Retina (tissue), 1 donor: ENCODE measurements at regions not wholly inside any gene's neighbourhood (a gene's known extent, or its start where the extent isn't known, plus 50 kb on each side); places are given as distances from the start of the nearest gene placed in this dataset.
"Not testable (repeated sequence)": the region's sequence is repeated elsewhere in the genome, so short reads cannot be mapped to it uniquely, and the experiment has no call there.

Source experiments
- DNase-seq: peaks from one replicate; pipeline ENCODE4 v3.0.0-alpha.2; 2016

DNA sequence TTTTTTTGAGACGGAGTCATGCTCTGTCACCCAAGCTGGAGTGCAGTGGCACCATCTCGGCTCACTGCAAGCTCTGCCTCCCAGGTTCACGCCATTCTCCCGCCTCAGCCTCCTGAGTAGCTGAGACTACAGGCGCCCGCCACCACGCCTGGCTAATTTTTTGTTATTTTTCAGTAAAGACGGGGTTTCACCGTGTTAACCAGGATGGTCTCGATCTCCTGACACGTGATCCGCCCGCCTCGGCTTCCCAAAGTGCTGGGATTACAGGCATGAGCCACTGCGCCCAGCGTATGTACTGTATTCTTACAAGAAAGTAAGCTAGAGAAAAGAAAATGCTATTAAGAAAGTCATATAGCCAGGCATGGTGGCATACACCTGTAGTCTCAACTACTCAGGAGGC, 84.8 kb upstream of the CMC1 start:
- not testable (repeated sequence) for DNase-seq

GRCh38 chr3:28171962-28172361, 69.5 kb upstream of the CMC1 start:
- no peak for DNase-seq

DNA sequence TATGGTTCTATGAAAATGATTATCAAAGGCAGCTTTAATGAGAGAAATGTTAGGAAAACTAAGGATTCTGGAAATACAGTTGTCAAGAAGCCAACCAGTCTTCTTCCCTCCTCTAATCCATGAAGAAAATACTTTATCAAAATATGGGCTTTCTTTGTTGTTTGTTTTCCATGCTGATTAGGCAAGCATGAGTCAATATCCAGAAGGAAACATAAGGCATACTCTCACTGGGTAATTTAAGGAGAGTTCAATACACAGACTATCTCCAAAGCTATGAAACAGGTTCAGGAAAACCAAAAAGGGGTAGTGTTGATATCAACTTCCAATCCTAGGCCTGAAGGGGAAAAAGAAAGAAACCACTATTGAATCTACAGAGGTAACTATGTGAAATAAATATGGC, 68.7 kb upstream of the CMC1 start:
- DNase-seq, result no peak

- no peak for DNase-seq
These were observed 67.6 kb upstream of the CMC1 start for GRCh38 chr3:28173836-28174235.

DNA sequence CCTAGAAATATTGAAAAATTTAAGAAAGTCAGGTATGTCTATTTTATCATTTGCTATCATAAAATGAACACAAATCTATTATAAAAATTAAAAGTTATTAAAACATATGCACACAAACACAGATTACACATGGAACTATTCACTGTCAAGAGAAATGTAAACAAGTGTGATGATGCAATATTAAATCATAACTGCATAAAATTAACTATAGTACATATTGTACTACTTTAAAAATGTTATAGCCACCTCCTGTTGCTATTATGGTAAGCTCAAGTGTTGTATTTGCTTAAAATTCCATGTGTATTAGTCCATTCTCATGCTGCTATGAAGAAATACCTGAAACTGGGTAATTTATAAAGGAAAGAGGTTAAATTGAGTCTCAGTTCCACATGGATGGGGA, 54.7 kb upstream of the CMC1 start:
- no peak for DNase-seq

- DNase-seq, result no peak
These were observed 52.7 kb upstream of the CMC1 start for GRCh38 chr3:28188686-28189085.

- no peak for DNase-seq
These were observed 50.1 kb upstream of the CMC1 start for GRCh38 chr3:28191363-28191762.
